Activated T-cell treated with anti-CD3 and anti-CD28 coated beads, Interleukin-2, amount 50 U/mL, for 72 hours (primary cell): ENCODE measurements at regions not wholly inside any gene's neighbourhood (a gene's known extent, or its start where the extent isn't known, plus 50 kb on each side); places are given as distances from the start of the nearest gene placed in this dataset.
"Not testable (repeated sequence)": the region's sequence is repeated elsewhere in the genome, so short reads cannot be mapped to it uniquely, and the experiment has no call there.

Experiments used
- ATAC-seq, 2 donors: fragments of 150-1000 bp; cut with Tn5 transposase; replicated peaks in 1 of 2; 2 replicates each; pipeline ENCODE4 v1.10.0; 2021; ENCODE audit warnings: moderate library complexity in 2 of 2, mild to moderate bottlenecking in 1 of 2
- DNase-seq, 2 donors: peaks; one replicate each; pipeline ENCODE4 v3.0.0; 2021 to 2022; ENCODE audit warnings: mixed read lengths in 1 of 2
- H3K27ac Mint-ChIP-seq: one replicate; pipeline ENCODE4 v1.8.0; 2022; ENCODE audit warnings: mild to moderate bottlenecking, moderate library complexity, mixed read lengths
- H3K27me3 Mint-ChIP-seq: one replicate; pipeline ENCODE4 v1.8.0; 2022; ENCODE audit warnings: low read depth, mixed read lengths
- H3K36me3 Mint-ChIP-seq, 2 donors: one replicate each; pipeline ENCODE4 v1.8.0; 2022; ENCODE audit warnings: mixed read lengths in 2 of 2, mild to moderate bottlenecking in 1 of 2; ENCODE audit not compliant: insufficient read depth in 2 of 2
- H3K4me1 Mint-ChIP-seq: one replicate; pipeline ENCODE4 v1.8.0; 2022; ENCODE audit warnings: low read depth, mixed read lengths
- H3K4me3 Mint-ChIP-seq, 2 donors: one replicate each; pipeline ENCODE4 v1.8.0; 2022; ENCODE audit warnings: mild to moderate bottlenecking in 2 of 2, mixed read lengths in 2 of 2, moderate library complexity in 2 of 2
- H3K9me3 Mint-ChIP-seq, 2 donors: one replicate each; pipeline ENCODE4 v1.8.0; 2022; ENCODE audit warnings: mixed read lengths in 2 of 2

DNA sequence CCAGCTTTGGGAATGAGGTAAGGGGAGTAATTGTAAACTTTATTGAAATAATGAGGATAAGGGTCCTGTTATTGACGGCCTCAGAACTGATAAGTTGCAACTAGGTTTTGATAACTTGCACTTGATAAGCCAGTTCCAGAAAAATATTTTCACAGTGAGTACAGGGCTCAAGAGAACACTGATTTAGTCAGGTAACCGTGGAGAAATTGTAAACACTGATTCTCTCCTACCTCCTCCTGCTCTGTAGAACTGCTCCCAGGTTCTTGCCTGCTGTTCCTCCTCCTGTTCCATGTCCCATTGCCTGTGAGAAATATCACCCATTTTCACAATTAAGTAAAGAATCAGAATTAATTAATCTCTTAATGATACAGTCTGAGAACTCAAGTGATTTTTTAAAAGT lies 55.0 kb upstream of the CXXC4 start:
- H3K36me3 Mint-ChIP-seq, result no peaks in the 10 kb centered on the region
- H3K9me3 Mint-ChIP-seq, result peaks cover 0 to 5% of the 10 kb centered on the region in 2 donors
- no peaks in the 10 kb centered on the region for H3K27me3 Mint-ChIP-seq
- DNase-seq (no peak), ATAC-seq (no peak)
- no peak overlapping the region for H3K4me3 Mint-ChIP-seq
- H3K4me1 Mint-ChIP-seq, result no peaks in the 10 kb centered on the region
- no peak overlapping the region for H3K27ac Mint-ChIP-seq

DNA sequence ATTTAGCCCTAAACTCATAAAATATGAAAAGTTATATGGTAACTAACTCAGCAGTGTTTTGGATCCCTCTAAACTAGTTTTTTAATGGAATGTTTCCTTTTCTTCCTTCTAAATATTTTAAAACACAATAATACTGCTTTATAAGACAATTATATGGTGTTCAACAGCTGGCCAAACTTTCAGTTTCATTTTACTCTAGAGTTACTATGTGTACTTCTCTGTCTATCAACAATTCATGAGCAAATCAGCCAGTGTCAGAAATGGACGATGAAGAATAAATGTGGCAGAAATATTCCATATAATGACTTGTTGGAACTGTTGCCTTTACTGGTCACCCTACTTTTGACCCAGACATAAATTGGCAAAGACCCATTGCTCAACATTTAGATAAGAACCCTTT lies 64.8 kb upstream of the CXXC4 start:
- Mint-ChIP-seq H3K27me3 (no peaks in the 10 kb centered on the region), H3K4me1 (no peaks in the 10 kb centered on the region), H3K27ac (no peak overlapping the region), H3K9me3 (peaks cover 0 to under 1% of the 10 kb centered on the region in 2 donors), H3K4me3 (no peak overlapping the region), H3K36me3 (no peaks in the 10 kb centered on the region)
- ATAC-seq (no peak), DNase-seq (no peak)

DNA sequence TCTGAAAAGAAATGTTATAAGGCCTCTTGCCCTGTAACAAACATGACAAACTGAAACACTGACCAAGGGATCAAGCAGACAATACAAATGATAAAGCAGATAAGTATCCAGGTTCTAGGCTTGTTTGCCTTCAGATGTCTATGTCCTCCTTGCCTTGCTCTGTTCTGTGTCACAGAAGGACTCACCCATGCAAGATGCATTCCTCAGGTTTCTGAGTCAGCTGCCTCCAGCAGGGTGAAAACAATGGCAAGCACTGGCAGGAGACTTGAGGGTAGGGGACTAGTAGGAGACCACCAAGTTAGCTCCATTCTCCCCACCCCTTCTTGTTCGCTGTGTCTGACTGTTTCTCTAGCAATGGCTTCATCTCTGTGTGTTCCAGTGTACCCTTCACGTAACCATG lies 76.6 kb upstream of the CXXC4 start:
- no peak overlapping the region for H3K27ac Mint-ChIP-seq
- H3K4me1 Mint-ChIP-seq, result no peaks in the 10 kb centered on the region
- DNase-seq (no peak), ATAC-seq (no peak)
- H3K27me3 Mint-ChIP-seq, result no peaks in the 10 kb centered on the region
- H3K9me3 Mint-ChIP-seq, result peaks cover 0 to 2% of the 10 kb centered on the region in 2 donors
- no peak overlapping the region for H3K4me3 Mint-ChIP-seq
- H3K36me3 Mint-ChIP-seq, result no peaks in the 10 kb centered on the region

DNA sequence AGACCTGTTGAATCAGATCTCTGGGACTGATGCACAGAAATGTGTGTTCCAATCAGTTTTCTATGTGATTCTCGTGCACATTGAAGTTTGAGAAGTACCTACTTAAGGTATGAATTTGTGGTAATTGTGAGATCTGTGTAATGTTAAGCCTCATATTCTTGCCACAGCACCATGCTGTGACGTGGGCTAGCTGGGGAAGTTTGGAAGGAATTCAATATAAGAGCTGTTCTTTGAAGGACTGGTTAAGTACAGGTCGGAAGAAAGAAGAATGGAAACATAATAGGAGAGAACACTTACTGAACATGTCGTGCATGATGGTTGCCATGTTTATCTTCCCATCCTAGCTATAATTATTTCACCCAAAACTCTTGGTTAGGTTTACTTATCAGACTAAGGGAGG lies 79.7 kb upstream of the CXXC4 start:
- no peak for ATAC-seq
- no peak overlapping the region for H3K27ac Mint-ChIP-seq
- no peak for DNase-seq
- H3K27me3 Mint-ChIP-seq, result no peaks in the 10 kb centered on the region
- no peaks in the 10 kb centered on the region for H3K4me1 Mint-ChIP-seq
- H3K36me3 Mint-ChIP-seq, result no peaks in the 10 kb centered on the region
- H3K9me3 Mint-ChIP-seq, result peaks cover 0 to 2% of the 10 kb centered on the region in 2 donors
- H3K4me3 Mint-ChIP-seq, result no peak overlapping the region

DNA sequence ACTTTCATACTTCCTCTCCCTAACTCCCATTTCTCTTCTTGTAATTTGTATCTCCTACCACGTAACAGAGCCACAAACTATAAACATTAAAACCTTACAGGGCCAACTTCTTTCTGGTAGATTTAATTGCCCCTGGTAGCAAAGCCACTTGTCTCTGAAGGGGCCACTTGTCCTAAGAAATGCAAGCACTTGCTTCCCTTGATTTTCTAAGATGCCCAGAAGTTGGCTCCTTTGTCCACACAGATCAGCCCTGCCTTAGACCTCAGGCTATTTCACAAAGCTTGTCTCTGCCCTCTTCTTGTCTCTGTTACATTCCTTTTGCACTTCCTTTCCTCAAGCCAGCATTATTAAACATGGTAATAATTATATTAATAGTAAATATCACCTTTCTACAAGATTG lies 80.6 kb upstream of the CXXC4 start:
- no peaks in the 10 kb centered on the region for H3K36me3 Mint-ChIP-seq
- ATAC-seq, result no peak
- no peak overlapping the region for H3K4me3 Mint-ChIP-seq
- no peak for DNase-seq
- H3K27ac Mint-ChIP-seq, result no peak overlapping the region
- H3K27me3 Mint-ChIP-seq, result no peaks in the 10 kb centered on the region
- H3K9me3 Mint-ChIP-seq, result peaks cover 0 to 2% of the 10 kb centered on the region in 2 donors
- H3K4me1 Mint-ChIP-seq, result no peaks in the 10 kb centered on the region

DNA sequence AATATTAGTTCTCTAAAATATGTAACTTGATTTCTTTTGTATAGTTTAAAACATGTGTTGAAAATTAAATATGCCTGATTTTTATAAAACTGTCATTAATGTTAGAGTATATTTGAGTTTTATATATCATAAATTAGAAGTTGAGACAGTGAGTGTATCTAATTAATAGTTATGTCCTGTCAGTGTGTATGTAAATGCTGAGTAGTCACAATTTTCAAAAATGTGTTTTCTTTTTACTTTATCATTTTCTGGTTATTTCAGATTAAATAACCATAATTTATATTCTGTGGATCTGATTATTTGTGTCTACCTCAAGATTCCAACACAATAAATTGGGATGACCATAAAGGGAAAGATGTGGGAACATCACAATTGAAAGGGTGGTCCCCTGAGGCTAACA lies 82.7 kb upstream of the CXXC4 start:
- H3K27me3 Mint-ChIP-seq, result no peaks in the 10 kb centered on the region
- no peak overlapping the region for H3K4me3 Mint-ChIP-seq
- no peaks in the 10 kb centered on the region for H3K36me3 Mint-ChIP-seq
- H3K4me1 Mint-ChIP-seq, result no peaks in the 10 kb centered on the region
- H3K27ac Mint-ChIP-seq, result no peak overlapping the region
- H3K9me3 Mint-ChIP-seq, result peaks cover 0 to 2% of the 10 kb centered on the region in 2 donors
- ATAC-seq (no peak), DNase-seq (no peak)

DNA sequence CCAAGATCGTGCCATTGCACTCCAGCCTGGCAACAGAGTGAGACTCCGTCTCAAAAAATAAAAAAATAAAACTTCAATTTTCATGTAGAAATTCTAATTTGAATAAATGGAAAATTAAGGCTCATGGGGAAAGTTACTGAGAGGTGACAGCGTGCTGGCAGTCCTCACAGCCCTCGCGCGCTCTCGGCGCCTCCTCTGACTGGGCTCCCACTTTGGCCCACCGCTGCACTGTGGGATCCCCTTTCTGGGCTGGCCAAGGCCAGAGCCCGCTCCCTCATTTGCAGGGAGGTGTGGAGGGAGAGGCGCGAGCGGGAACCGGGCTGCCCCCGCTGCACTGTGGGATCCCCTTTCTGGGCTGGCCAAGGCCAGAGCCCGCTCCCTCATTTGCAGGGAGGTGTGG lies 86.8 kb upstream of the CXXC4 start:
- not testable (repeated sequence) for DNase-seq, H3K4me3 Mint-ChIP-seq, H3K9me3 Mint-ChIP-seq, H3K36me3 Mint-ChIP-seq, H3K27me3 Mint-ChIP-seq, H3K27ac Mint-ChIP-seq, ATAC-seq, H3K4me1 Mint-ChIP-seq

- not testable (repeated sequence) for H3K27ac Mint-ChIP-seq, H3K9me3 Mint-ChIP-seq
These were observed 87.4 kb upstream of the CXXC4 start for GRCh38 chr4:104582056-104582455.

DNA sequence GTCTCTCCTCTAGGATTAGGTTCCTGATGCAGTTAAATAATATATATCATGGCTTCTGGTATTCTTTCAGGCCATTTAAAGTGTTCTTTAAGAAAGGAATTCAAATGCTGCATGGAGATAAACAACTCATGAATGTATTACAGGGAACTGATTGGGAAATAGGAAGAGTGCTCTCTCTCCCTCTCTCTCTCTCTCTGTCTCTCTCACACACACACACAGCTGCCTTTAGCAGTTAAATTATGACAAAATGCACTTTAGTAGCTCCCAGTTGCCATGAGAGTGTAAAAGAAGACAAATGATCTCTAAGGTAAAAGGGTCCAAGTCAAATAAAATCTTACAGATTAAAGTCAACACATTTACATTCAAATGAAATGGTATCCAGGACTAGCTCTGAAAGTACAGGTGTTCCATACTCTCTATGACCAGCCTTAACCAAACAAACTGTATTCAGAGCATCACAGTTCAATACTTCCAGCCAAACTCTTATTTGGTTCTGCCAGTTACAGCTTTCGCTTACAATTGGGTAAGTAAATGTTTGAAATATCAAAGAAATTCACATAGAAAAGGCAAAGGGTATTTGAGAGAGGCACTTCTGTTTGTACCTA lies 94.7 kb upstream of the CXXC4 start:
- H3K27ac Mint-ChIP-seq, result no peak overlapping the region
- no peak overlapping the region for H3K4me3 Mint-ChIP-seq
- no peak for ATAC-seq
- H3K27me3 Mint-ChIP-seq, result no peaks in the 10 kb centered on the region
- H3K36me3 Mint-ChIP-seq, result no peaks in the 10 kb centered on the region
- no peaks in the 10 kb centered on the region for H3K9me3 Mint-ChIP-seq
- no peak for DNase-seq
- no peaks in the 10 kb centered on the region for H3K4me1 Mint-ChIP-seq

More at GRCh38 chr4:104582056-104582455, 87.4 kb upstream of the CXXC4 start:
- not testable (repeated sequence) for DNase-seq, H3K4me3 Mint-ChIP-seq, H3K36me3 Mint-ChIP-seq, H3K4me1 Mint-ChIP-seq, ATAC-seq, H3K27me3 Mint-ChIP-seq

DNA sequence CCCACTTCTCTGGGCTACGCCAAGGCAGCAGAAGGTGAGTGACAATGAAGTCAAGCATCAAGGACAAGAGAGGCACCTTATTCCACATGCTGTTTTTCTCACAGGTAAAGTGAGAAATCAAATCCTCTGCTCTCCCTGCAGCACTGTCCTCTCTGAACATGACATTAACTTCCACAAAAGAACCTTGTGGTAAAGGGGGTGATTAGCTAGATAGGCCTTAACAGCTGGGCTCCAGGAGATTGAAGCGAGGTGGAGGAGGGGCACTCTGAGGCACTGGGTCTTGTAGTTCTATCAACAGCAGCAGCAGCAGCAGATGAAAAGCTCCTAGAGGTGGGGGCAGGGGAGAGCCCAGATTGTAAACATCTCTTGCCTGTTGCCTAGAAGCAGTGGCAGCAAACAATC lies 96.8 kb upstream of the CXXC4 start:
- Mint-ChIP-seq H3K27ac (no peak overlapping the region), H3K27me3 (no peaks in the 10 kb centered on the region), H3K4me3 (no peak overlapping the region), H3K9me3 (no peaks in the 10 kb centered on the region), H3K36me3 (no peaks in the 10 kb centered on the region), H3K4me1 (no peaks in the 10 kb centered on the region)
- DNase-seq, result no peak
- no peak for ATAC-seq

DNA sequence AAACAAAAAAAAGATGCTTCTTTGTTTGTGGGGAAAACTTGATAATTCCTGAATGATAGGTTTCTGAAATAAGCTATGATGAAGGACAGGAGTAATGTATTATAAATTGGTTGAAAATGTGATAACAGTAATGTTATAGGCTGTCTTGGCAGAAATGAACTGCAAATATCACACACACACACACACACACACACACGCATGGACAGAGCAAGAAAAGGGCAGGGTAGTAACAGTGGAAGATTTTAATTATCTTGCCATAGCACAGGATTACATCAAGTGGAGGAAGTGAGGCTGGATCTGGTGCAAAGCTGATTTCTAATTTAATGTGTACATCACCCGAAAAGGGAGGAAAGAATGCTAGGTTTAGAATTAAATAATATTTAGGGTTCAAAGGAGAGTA lies 97.5 kb upstream of the CXXC4 start:
- H3K4me3 Mint-ChIP-seq, result no peak overlapping the region
- H3K27me3 Mint-ChIP-seq, result no peaks in the 10 kb centered on the region
- H3K9me3 Mint-ChIP-seq, result no peaks in the 10 kb centered on the region
- H3K27ac Mint-ChIP-seq, result no peak overlapping the region
- ATAC-seq (no peak), DNase-seq (no peak)
- no peaks in the 10 kb centered on the region for H3K36me3 Mint-ChIP-seq
- no peaks in the 10 kb centered on the region for H3K4me1 Mint-ChIP-seq

- Mint-ChIP-seq H3K9me3 (no peaks in the 10 kb centered on the region), H3K4me3 (no peak overlapping the region), H3K4me1 (no peaks in the 10 kb centered on the region), H3K36me3 (no peaks in the 10 kb centered on the region), H3K27ac (no peak overlapping the region), H3K27me3 (no peaks in the 10 kb centered on the region)
- DNase-seq (no peak), ATAC-seq (no peak)
These were observed 98.3 kb upstream of the CXXC4 start for GRCh38 chr4:104593019-104593418.

- H3K9me3 Mint-ChIP-seq, result no peaks in the 10 kb centered on the region
- H3K36me3 Mint-ChIP-seq, result no peaks in the 10 kb centered on the region
- ATAC-seq (no peak), DNase-seq (no peak)
- no peaks in the 10 kb centered on the region for H3K27me3 Mint-ChIP-seq
- H3K4me1 Mint-ChIP-seq, result no peaks in the 10 kb centered on the region
- H3K4me3 Mint-ChIP-seq, result no peak overlapping the region
- no peak overlapping the region for H3K27ac Mint-ChIP-seq
These were observed 101.5 kb upstream of the CXXC4 start for GRCh38 chr4:104596189-104596588.

GRCh38 chr4:104615496-104615895 lies 120.8 kb upstream of the CXXC4 start:
- Mint-ChIP-seq H3K4me3 (no peak overlapping the region), H3K27me3 (no peaks in the 10 kb centered on the region), H3K9me3 (peaks cover 0 to 4% of the 10 kb centered on the region in 2 donors), H3K27ac (no peak overlapping the region), H3K36me3 (peaks cover 0 to 1% of the 10 kb centered on the region in 2 donors), H3K4me1 (no peaks in the 10 kb centered on the region)
- ATAC-seq (no peak), DNase-seq (no peak)
